ENCODE measurements at regions not wholly inside any gene's neighbourhood (a gene's known extent, or its start where the extent isn't known, plus 50 kb on each side); places are given as distances from the start of the nearest gene placed in this dataset.
"Not testable (repeated sequence)": the region's sequence is repeated elsewhere in the genome, so short reads cannot be mapped to it uniquely, and the experiment has no call there.

- Mint-ChIP-seq H3K27me3 (peaks cover 2% of the 10 kb centered on the region), H3K9me3 (no peaks in the 10 kb centered on the region), H3K27ac (no peak overlapping the region), H3K4me3 (no peak overlapping the region), H3K36me3 (no peaks in the 10 kb centered on the region), H3K4me1 (ENCODE audit: unreplicated experiment) (peaks cover 3% of the 10 kb centered on the region)
- no peak for DNase-seq (ENCODE audit: extremely low spot score, unreplicated experiment)
- TF ChIP-seq CTCF (conservative IDR thresholded peaks at IDR 0.05), result no peak
Measured at GRCh38 chr3:13228584-13228983, 155.4 kb upstream of the IQSEC1 start.

- not testable (repeated sequence) for H3K9me3 Mint-ChIP-seq; H3K27me3 Mint-ChIP-seq; DNase-seq (ENCODE audit: extremely low spot score, unreplicated experiment); H3K27ac Mint-ChIP-seq; H3K36me3 Mint-ChIP-seq; H3K4me1 Mint-ChIP-seq (ENCODE audit: unreplicated experiment); H3K4me3 Mint-ChIP-seq
Measured at GRCh38 chr3:13228169-13228568, 154.9 kb upstream of the IQSEC1 start.

- Mint-ChIP-seq H3K4me3 (no peak overlapping the region), H3K27ac (no peak overlapping the region), H3K4me1 (ENCODE audit: unreplicated experiment) (peaks cover 3% of the 10 kb centered on the region), H3K9me3 (no peaks in the 10 kb centered on the region), H3K36me3 (no peaks in the 10 kb centered on the region), H3K27me3 (no peaks in the 10 kb centered on the region)
- DNase-seq (ENCODE audit: extremely low spot score, unreplicated experiment), result no peak
- no peak for TF ChIP-seq CTCF (conservative IDR thresholded peaks at IDR 0.05)
Measured at GRCh38 chr3:13227315-13228165, 154.3 kb upstream of the IQSEC1 start.

GRCh38 chr3:13224967-13225366, 151.7 kb upstream of the IQSEC1 start:
- peaks cover 3% of the 10 kb centered on the region for H3K4me1 Mint-ChIP-seq (ENCODE audit: unreplicated experiment)
- no peaks in the 10 kb centered on the region for H3K27me3 Mint-ChIP-seq
- DNase-seq (ENCODE audit: extremely low spot score, unreplicated experiment), result no peak
- no peak overlapping the region for H3K27ac Mint-ChIP-seq
- no peak for TF ChIP-seq CTCF (conservative IDR thresholded peaks at IDR 0.05)
- H3K4me3 Mint-ChIP-seq, result no peak overlapping the region
- no peaks in the 10 kb centered on the region for H3K9me3 Mint-ChIP-seq
- H3K36me3 Mint-ChIP-seq, result no peaks in the 10 kb centered on the region

GRCh38 chr3:13223574-13224237, 150.5 kb upstream of the IQSEC1 start:
- H3K9me3 Mint-ChIP-seq, result no peaks in the 10 kb centered on the region
- H3K27me3 Mint-ChIP-seq, result no peaks in the 10 kb centered on the region
- no peak overlapping the region for H3K4me3 Mint-ChIP-seq
- no peaks in the 10 kb centered on the region for H3K4me1 Mint-ChIP-seq (ENCODE audit: unreplicated experiment)
- H3K27ac Mint-ChIP-seq, result no peak overlapping the region
- no peak for TF ChIP-seq CTCF (conservative IDR thresholded peaks at IDR 0.05)
- H3K36me3 Mint-ChIP-seq, result no peaks in the 10 kb centered on the region
- no peak for DNase-seq (ENCODE audit: extremely low spot score, unreplicated experiment)

GRCh38 chr3:13222891-13223573, 149.8 kb upstream of the IQSEC1 start:
- H3K4me3 Mint-ChIP-seq, result no peak overlapping the region
- H3K27me3 Mint-ChIP-seq, result no peaks in the 10 kb centered on the region
- no peaks in the 10 kb centered on the region for H3K9me3 Mint-ChIP-seq
- H3K27ac Mint-ChIP-seq, result no peak overlapping the region
- TF ChIP-seq CTCF (conservative IDR thresholded peaks at IDR 0.05), result no peak
- no peaks in the 10 kb centered on the region for H3K4me1 Mint-ChIP-seq (ENCODE audit: unreplicated experiment)
- DNase-seq (ENCODE audit: extremely low spot score, unreplicated experiment), result no peak
- no peaks in the 10 kb centered on the region for H3K36me3 Mint-ChIP-seq
